Mesendoderm (in vitro differentiated cells): ENCODE measurements at regions not wholly inside any gene's neighbourhood (a gene's known extent, or its start where the extent isn't known, plus 50 kb on each side); places are given as distances from the start of the nearest gene placed in this dataset.

ENCODE experiments used
- DNase-seq: peaks from one replicate; pipeline ENCODE4 v3.0.0; 2013
- H2AK5ac ChIP-seq: 2 replicates; pipeline ENCODE4 v1.6.1; 2013; ENCODE audit warnings: low read length, inconsistent platforms
- H2BK120ac ChIP-seq: 2 replicates; pipeline ENCODE4 v1.6.1; 2013; ENCODE audit warnings: low read depth, mild to moderate bottlenecking, low read length, moderate library complexity, mixed read lengths
- H2BK15ac ChIP-seq: replicated peaks from 2 replicates; pipeline ENCODE4 v1.6.1; 2013; ENCODE audit warnings: low read depth, mild to moderate bottlenecking, moderate library complexity
- H2BK5ac ChIP-seq: 2 replicates; pipeline ENCODE4 v1.6.1; 2013; ENCODE audit warnings: low read length, inconsistent platforms
- H3K18ac ChIP-seq: 2 replicates; pipeline ENCODE4 v1.6.1; 2013; ENCODE audit warnings: mild to moderate bottlenecking, low read length, mixed read lengths
- H3K23ac ChIP-seq: one replicate; pipeline ENCODE4 v1.6.1; 2013; ENCODE audit warnings: low read length
- H3K27ac ChIP-seq: 2 replicates; pipeline ENCODE4 v1.5.1; 2013; ENCODE audit warnings: low read depth, mild to moderate bottlenecking, inconsistent platforms, low read length, moderate library complexity
- H3K27me3 ChIP-seq: 2 replicates; pipeline ENCODE4 v1.6.1; 2013; ENCODE audit warnings: low read length, control low read depth, mild to moderate bottlenecking, inconsistent platforms; ENCODE audit not compliant: insufficient read depth, poor library complexity
- H3K36me3 ChIP-seq: 2 replicates; pipeline ENCODE4 v1.6.1; 2013; ENCODE audit warnings: low read length, inconsistent platforms; ENCODE audit not compliant: control insufficient read depth, insufficient read depth
- H3K4ac ChIP-seq: one replicate; pipeline ENCODE4 v1.6.1; 2013; ENCODE audit warnings: low read depth, mild to moderate bottlenecking, low read length, moderate library complexity
- H3K4me1 ChIP-seq: 2 replicates; pipeline ENCODE4 v1.6.1; 2013; ENCODE audit warnings: low read depth, low read length, inconsistent platforms; ENCODE audit not compliant: control insufficient read depth
- H3K4me2 ChIP-seq: 2 replicates; pipeline ENCODE4 v1.6.1; 2013; ENCODE audit warnings: low read length
- H3K4me3 ChIP-seq: 2 replicates; pipeline ENCODE4 v1.5.1; 2013; ENCODE audit warnings: mild to moderate bottlenecking, low read length
- H3K56ac ChIP-seq: one replicate; pipeline ENCODE4 v1.6.1; 2013; ENCODE audit warnings: low read length
- H3K79me1 ChIP-seq: 2 replicates; pipeline ENCODE4 v1.6.1; 2013; ENCODE audit warnings: low read length, inconsistent platforms
- H3K79me2 ChIP-seq: 2 replicates; pipeline ENCODE4 v1.6.1; 2013; ENCODE audit warnings: mild to moderate bottlenecking, low read length; ENCODE audit not compliant: control insufficient read depth, insufficient read depth
- H3K9ac ChIP-seq: 2 replicates; pipeline ENCODE4 v1.6.1; 2013; ENCODE audit warnings: low read length, inconsistent platforms
- H4K5ac ChIP-seq: one replicate; pipeline ENCODE4 v1.6.1; 2013; ENCODE audit warnings: low read length
- H4K8ac ChIP-seq: one replicate; pipeline ENCODE4 v1.6.1; 2013; ENCODE audit warnings: low read depth, mild to moderate bottlenecking, control low read depth, low read length, moderate library complexity
- WGBS: extraction: QIAGEN DNeasy Blood & Tissue Kit; methylation state at CpG from one replicate; pipeline ENCODE4 v1.1.7; 2013; ENCODE audit warnings: low lambda C conversion rate, missing lambda C conversion rate; ENCODE audit not compliant: insufficient coverage; ENCODE audit errors: extremely low coverage; 5-methylcytosine and 5-hydroxymethylcytosine counted together

DNA sequence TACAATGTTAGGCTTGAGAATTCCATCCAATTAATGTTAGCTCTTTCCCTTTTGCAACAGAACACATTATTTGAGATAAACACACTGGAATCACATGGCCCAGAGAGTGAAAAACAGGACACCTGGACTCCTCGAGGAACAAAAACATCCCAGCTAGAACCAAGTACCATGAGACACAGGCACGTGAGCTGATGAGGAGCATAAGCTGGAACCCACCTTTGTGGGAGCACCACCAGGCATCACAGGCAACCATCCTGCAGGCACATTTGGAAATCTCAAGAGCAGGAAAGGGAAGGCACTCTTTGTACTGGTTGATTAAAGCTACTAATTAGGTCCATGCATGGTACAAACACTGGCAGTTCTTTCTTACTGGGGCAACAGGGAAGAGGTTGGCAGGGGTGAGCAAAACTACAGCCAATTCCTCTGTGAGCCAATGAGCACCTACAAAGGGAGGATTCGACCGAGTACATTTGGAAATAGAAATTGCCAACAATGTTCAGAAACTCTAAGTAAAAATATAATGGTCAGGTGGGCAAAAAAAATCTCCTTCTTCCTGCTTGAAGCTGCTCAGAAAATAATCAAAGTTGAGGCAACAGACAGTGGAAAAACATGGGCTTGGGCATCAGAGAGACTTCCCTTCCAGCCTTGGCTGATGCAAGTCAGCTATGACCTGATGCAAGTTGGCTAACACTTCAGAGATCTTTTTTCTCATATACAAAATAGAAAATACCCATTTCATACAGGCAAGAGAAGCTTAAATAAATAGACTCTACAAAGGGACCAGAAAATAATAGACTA lies 216.7 kb downstream of the NUAK1 start:
- Histone ChIP-seq H3K79me2 (no peaks in the 10 kb centered on the region), H3K4me3 (no peak overlapping the region), H3K27me3 (no peaks in the 10 kb centered on the region), H3K9ac (no peak overlapping the region), H3K36me3 (no peaks in the 10 kb centered on the region), H3K56ac (no peak overlapping the region), H2BK15ac (no peak overlapping the region), H4K5ac (no peak overlapping the region), H2BK5ac (no peak overlapping the region), H3K18ac (no peak overlapping the region), H3K4ac (no peak overlapping the region), H3K4me1 (peaks cover 2% of the 10 kb centered on the region), H2AK5ac (no peak overlapping the region), H3K23ac (no peak overlapping the region), H3K27ac (no peak overlapping the region), H3K79me1 (no peaks in the 10 kb centered on the region), H4K8ac (no peak overlapping the region), H2BK120ac (no peak overlapping the region), H3K4me2 (no peak overlapping the region)
- no CpG with 5 or more reads among the region's 4 CpGs for WGBS
- no peak for DNase-seq

DNA sequence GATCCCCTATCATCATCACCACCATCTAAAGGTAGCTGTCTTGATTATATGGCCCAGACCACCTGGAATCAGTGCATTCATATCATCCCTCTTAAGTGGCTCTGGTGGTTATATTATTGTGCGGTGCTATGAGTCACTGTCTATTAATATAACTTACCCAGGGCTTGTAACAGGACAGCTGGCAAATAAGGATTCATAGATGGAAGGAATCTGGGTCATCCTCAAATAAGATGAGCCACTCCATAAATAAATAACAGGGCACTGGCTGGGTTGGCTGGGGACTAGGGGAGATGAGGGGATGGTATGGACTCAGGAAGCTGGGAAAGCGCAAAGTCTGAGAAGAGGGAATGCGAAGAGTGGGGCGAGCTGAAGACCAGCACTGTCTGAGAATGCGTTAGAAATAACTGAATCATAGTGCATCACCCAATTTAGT lies 216.1 kb downstream of the NUAK1 start:
- Histone ChIP-seq H3K18ac (no peak overlapping the region), H2BK5ac (no peak overlapping the region), H3K79me2 (no peaks in the 10 kb centered on the region), H3K56ac (no peak overlapping the region), H3K4me2 (no peak overlapping the region), H3K23ac (no peak overlapping the region), H3K9ac (no peak overlapping the region), H3K4me1 (peaks cover 2% of the 10 kb centered on the region), H2BK120ac (no peak overlapping the region), H3K27me3 (no peaks in the 10 kb centered on the region), H3K79me1 (no peaks in the 10 kb centered on the region), H3K36me3 (no peaks in the 10 kb centered on the region), H3K4ac (no peak overlapping the region), H3K27ac (no peak overlapping the region), H3K4me3 (no peak overlapping the region), H2AK5ac (no peak overlapping the region), H2BK15ac (no peak overlapping the region), H4K5ac (no peak overlapping the region), H4K8ac (peak overlapping the region; percentile 81)
- no CpG with 5 or more reads among the region's 5 CpGs for WGBS
- no peak for DNase-seq

DNA sequence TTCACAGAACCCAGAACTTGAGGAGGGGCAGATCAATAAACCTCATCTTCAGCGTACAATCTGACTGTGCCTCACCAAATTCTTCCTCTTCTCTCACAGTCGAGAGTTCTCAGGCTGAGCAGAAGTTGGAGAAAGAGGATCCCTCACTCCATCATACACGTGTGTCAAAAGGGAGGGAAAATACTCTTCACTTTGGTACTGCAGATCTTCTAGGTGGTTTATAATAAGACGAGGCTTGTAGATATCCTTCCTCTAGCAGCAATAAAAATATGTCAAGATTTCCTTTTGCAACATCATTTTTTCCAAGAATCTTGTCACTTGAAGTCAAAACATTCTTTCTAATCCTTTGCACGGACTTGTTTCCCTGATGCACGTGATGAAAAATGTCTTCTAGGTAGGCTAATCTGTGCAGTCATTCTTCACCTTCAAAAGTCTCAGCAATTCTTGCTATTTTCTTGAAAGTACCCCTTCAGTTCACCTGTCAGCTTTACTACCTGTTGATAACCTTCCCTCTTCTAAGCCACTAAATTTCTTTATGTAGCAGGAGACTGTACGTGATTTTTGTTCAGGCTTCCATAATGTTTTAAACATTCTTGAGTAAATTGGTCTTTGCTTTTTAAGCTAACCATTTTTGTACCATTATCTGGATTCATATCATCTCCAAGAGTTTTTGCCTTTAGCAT lies 214.1 kb downstream of the NUAK1 start:
- Histone ChIP-seq H3K79me2 (no peaks in the 10 kb centered on the region), H3K79me1 (no peaks in the 10 kb centered on the region), H3K4me2 (no peak overlapping the region), H2AK5ac (no peak overlapping the region), H3K4me3 (no peak overlapping the region), H3K18ac (no peak overlapping the region), H3K4me1 (peaks cover 2% of the 10 kb centered on the region), H3K56ac (no peak overlapping the region), H3K27me3 (no peaks in the 10 kb centered on the region), H3K27ac (no peak overlapping the region), H2BK15ac (no peak overlapping the region), H4K8ac (no peak overlapping the region), H2BK120ac (no peak overlapping the region), H2BK5ac (no peak overlapping the region), H3K9ac (no peak overlapping the region), H3K23ac (no peak overlapping the region), H4K5ac (no peak overlapping the region), H3K4ac (no peak overlapping the region), H3K36me3 (no peaks in the 10 kb centered on the region)
- no peak for DNase-seq
- no CpG with 5 or more reads among the region's 7 CpGs for WGBS

DNA sequence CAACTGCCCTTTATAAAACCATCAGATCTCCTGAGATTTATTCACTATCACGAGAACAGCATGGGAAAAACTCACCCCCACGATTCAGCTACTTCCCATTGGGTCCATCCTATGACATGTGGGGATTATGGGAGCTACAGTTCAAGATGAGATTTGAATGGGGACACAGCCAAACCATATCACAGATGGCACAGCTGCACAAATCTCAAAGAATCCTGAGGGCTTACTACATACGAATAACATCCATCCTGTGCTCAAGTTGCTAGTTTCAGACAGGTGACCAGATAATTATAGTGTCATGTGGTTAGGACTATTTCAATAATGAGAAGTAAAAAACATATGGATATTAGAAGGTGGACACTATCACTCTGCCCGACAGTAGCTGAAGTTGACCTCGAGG lies 211.2 kb downstream of the NUAK1 start:
- no peak overlapping the region for H3K23ac ChIP-seq
- no peak overlapping the region for H2AK5ac ChIP-seq
- no CpG with 5 or more reads among the region's 5 CpGs for WGBS

DNA sequence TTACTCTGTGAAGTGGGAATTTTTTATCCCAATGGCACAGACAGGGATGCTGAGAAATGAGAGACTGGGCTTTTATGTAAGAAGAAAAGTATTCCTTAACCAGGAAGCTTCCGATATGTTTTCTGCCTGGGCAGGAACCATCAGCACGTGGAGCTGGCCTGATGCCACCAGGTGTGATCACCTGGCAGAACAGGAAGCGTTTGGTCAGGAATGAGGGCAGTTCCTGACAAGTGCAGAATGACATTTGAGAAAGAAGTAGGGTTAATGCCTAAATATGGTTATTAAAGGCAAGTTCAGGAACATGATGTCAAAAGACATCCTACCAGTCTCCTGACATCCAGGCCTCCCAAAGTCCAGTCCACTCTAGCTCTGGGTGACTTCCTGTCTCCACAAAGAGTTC lies 210.3 kb downstream of the NUAK1 start:
- no peak for DNase-seq
- H3K79me2 ChIP-seq: no peaks in the 10 kb centered on the region
- H2BK120ac ChIP-seq: no peak overlapping the region
- H2BK5ac ChIP-seq: no peak overlapping the region
- H3K36me3 ChIP-seq: no peaks in the 10 kb centered on the region
- H4K8ac ChIP-seq: no peak overlapping the region
- H2BK15ac ChIP-seq: no peak overlapping the region
- no peak overlapping the region for H3K4me2 ChIP-seq
- H3K18ac ChIP-seq: no peak overlapping the region
- no peak overlapping the region for H3K23ac ChIP-seq
- no peak overlapping the region for H3K56ac ChIP-seq
- H3K9ac ChIP-seq: no peak overlapping the region
- no peak overlapping the region for H3K4me3 ChIP-seq
- H3K79me1 ChIP-seq: no peaks in the 10 kb centered on the region
- H3K27ac ChIP-seq: no peak overlapping the region
- H3K4me1 ChIP-seq: no peaks in the 10 kb centered on the region
- no peak overlapping the region for H4K5ac ChIP-seq
- H2AK5ac ChIP-seq: no peak overlapping the region
- WGBS: no CpG with 5 or more reads among the region's 3 CpGs
- H3K27me3 ChIP-seq: no peaks in the 10 kb centered on the region
- H3K4ac ChIP-seq: no peak overlapping the region

More for the DNA sequence above, 211.2 kb downstream of the NUAK1 start:
- no peaks in the 10 kb centered on the region for H3K27me3 ChIP-seq
- H2BK5ac ChIP-seq: no peak overlapping the region
- H3K18ac ChIP-seq: no peak overlapping the region
- no peak overlapping the region for H3K4ac ChIP-seq
- H3K79me2 ChIP-seq: no peaks in the 10 kb centered on the region
- no peak overlapping the region for H2BK120ac ChIP-seq
- H4K8ac ChIP-seq: no peak overlapping the region
- no peaks in the 10 kb centered on the region for H3K36me3 ChIP-seq
- H3K4me1 ChIP-seq: no peaks in the 10 kb centered on the region
- no peak overlapping the region for H2BK15ac ChIP-seq
- no peak overlapping the region for H3K4me2 ChIP-seq
- no peak overlapping the region for H3K56ac ChIP-seq
- H3K79me1 ChIP-seq: no peaks in the 10 kb centered on the region
- H3K9ac ChIP-seq: no peak overlapping the region
- DNase-seq: no peak
- no peak overlapping the region for H3K4me3 ChIP-seq
- H4K5ac ChIP-seq: no peak overlapping the region
- H3K27ac ChIP-seq: no peak overlapping the region
